K562 (cell line): ENCODE measurements at regions not wholly inside any gene's neighbourhood (a gene's known extent, or its start where the extent isn't known, plus 50 kb on each side); places are given as distances from the start of the nearest gene placed in this dataset.

Source experiments
- BRD4 ChIP-seq: fragments of 200-600 bp; sonication (generic); IDR thresholded peaks from 2 replicates; pipeline ENCODE4 v1.6.1; 2017; ENCODE audit warnings: inconsistent platforms
- CREBBP ChIP-seq: IDR thresholded peaks from one replicate; pipeline ENCODE4 v1.6.1; 2012; ENCODE audit warnings: low read depth, mild to moderate bottlenecking, control low read depth, inconsistent platforms, low read length
- EP400 ChIP-seq: fragments of 450-650 bp; IDR thresholded peaks from 2 replicates; pipeline ENCODE4 v1.6.1; 2017; ENCODE audit warnings: antibody characterized with exemption, mild to moderate bottlenecking, moderate library complexity
- GATAD2B ChIP-seq: fragments of 450-650 bp; IDR thresholded peaks from 2 replicates; pipeline ENCODE4 v1.6.1; 2017; ENCODE audit warnings: mild to moderate bottlenecking, borderline replicate concordance
- HEY1 ChIP-seq: fragments of 250-450 bp; sonication (Bioruptor Pico); IDR thresholded peaks from 2 replicates; pipeline ENCODE4 v1.5.0; 2020; ENCODE audit warnings: mild to moderate bottlenecking, moderate library complexity, borderline replicate concordance
- MTF1 ChIP-seq: fragments of 250-450 bp; sonication (Bioruptor Pico); IDR thresholded peaks from 2 replicates; pipeline ENCODE4 v1.9.0; 2021; ENCODE audit warnings: moderate library complexity, mild to moderate bottlenecking, inconsistent platforms, borderline replicate concordance
- PTRF ChIP-seq: fragments of 450-650 bp; IDR thresholded peaks from 2 replicates; pipeline ENCODE4 v1.6.1; 2016; ENCODE audit warnings: mild to moderate bottlenecking, missing genetic modification characterization, missing compliant biosample characterization
- TCF7 ChIP-seq: sonication (generic); IDR thresholded peaks from 2 replicates; pipeline ENCODE4 v1.6.1; 2016; ENCODE audit warnings: antibody characterized with exemption, borderline replicate concordance
- WHSC1 ChIP-seq: IDR thresholded peaks from one replicate; pipeline ENCODE4 v1.6.1; 2012; ENCODE audit warnings: low read length, control low read depth, inconsistent platforms
- ZNF263 ChIP-seq: sonication (generic); formaldehyde crosslinking; IDR thresholded peaks from 2 replicates; pipeline ENCODE4 v1.8.0; 2022; ENCODE audit warnings: mild to moderate bottlenecking, missing genetic modification reagents, borderline replicate concordance
- ZNF584 ChIP-seq: fragments of 200-800 bp; sonication (Bioruptor generic); IDR thresholded peaks from 2 replicates; pipeline ENCODE4 v1.6.1; 2016; ENCODE audit warnings: low read depth, mild to moderate bottlenecking, missing genetic modification characterization, missing compliant biosample characterization
- TF ChIP-seq, protein P1 (sequence below), 2 experiments: fragments of 450-650 bp; conservative IDR thresholded peaks; 2 replicates each; pipeline ENCODE4 v1.6.1; 2017; ENCODE audit warnings: mild to moderate bottlenecking in 2 of 2, moderate library complexity in 2 of 2
- TF ChIP-seq, protein P2 (sequence below), 2 experiments: fragments of 450-650 bp; IDR thresholded peaks; 2 replicates each; pipeline ENCODE4 v1.6.1; 2018; ENCODE audit warnings: mild to moderate bottlenecking in 2 of 2, low read depth in 1 of 2; ENCODE audit not compliant: partially characterized antibody in 2 of 2

DNA sequence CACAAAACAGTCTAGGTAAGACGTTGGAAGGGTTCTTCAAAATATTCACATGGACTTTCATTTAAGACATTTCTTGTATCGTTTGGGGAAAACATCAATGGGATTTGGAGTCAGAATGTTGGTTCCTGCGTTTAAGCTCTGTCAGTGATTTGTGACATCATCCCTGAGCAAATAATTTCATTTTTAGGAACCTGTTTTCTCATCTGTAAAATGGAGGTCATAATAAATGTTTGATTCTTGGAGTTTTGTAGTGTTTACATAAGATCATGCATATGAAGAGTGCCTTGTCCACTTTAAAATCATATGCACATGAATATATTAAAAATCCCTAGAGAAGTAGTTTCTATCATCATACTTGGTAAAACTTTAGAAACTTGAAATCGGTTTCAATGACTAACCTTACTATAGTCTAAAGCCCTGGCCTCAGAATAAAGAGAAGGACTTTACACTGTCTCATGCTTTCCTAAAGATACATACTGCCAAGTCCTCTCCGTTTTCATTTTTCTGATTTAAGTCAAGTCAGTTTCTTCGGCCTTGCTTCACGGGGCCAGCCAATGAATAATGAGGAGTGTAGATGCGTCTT lies 178.4 kb downstream of the ADSS2 start (continued):
- TF ChIP-seq, protein P1, sequence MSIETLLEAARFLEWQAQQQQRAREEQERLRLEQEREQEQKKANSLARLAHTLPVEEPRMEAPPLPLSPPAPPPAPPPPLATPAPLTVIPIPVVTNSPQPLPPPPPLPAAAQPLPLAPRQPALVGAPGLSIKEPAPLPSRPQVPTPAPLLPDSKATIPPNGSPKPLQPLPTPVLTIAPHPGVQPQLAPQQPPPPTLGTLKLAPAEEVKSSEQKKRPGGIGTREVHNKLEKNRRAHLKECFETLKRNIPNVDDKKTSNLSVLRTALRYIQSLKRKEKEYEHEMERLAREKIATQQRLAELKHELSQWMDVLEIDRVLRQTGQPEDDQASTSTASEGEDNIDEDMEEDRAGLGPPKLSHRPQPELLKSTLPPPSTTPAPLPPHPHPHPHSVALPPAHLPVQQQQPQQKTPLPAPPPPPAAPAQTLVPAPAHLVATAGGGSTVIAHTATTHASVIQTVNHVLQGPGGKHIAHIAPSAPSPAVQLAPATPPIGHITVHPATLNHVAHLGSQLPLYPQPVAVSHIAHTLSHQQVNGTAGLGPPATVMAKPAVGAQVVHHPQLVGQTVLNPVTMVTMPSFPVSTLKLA (conservative IDR thresholded peaks at IDR 0.05), result peak in 1 of 2 experiments; percentile 62; a peak in 1 of 4 replicates
- TF ChIP-seq ZNF263 (no peak), PTRF (tag) (no peak), WHSC1 (no peak), TCF7 (no peak), CREBBP (no peak), HEY1 (CRISPR knock-in tag) (peak; percentile 39; the same call in 1 of the 2 replicates), EP400 (peak; percentile 25; the same call in 1 of the 2 replicates), MTF1 (no peak), GATAD2B (0 out of 2 replicates have a peak, but pooled peaks have one; percentile 34), BRD4 (0 out of 2 replicates have a peak, but pooled peaks have one; percentile 17), ZNF584 (CRISPR knock-in tag) (no peak)
- TF ChIP-seq, protein P2, sequence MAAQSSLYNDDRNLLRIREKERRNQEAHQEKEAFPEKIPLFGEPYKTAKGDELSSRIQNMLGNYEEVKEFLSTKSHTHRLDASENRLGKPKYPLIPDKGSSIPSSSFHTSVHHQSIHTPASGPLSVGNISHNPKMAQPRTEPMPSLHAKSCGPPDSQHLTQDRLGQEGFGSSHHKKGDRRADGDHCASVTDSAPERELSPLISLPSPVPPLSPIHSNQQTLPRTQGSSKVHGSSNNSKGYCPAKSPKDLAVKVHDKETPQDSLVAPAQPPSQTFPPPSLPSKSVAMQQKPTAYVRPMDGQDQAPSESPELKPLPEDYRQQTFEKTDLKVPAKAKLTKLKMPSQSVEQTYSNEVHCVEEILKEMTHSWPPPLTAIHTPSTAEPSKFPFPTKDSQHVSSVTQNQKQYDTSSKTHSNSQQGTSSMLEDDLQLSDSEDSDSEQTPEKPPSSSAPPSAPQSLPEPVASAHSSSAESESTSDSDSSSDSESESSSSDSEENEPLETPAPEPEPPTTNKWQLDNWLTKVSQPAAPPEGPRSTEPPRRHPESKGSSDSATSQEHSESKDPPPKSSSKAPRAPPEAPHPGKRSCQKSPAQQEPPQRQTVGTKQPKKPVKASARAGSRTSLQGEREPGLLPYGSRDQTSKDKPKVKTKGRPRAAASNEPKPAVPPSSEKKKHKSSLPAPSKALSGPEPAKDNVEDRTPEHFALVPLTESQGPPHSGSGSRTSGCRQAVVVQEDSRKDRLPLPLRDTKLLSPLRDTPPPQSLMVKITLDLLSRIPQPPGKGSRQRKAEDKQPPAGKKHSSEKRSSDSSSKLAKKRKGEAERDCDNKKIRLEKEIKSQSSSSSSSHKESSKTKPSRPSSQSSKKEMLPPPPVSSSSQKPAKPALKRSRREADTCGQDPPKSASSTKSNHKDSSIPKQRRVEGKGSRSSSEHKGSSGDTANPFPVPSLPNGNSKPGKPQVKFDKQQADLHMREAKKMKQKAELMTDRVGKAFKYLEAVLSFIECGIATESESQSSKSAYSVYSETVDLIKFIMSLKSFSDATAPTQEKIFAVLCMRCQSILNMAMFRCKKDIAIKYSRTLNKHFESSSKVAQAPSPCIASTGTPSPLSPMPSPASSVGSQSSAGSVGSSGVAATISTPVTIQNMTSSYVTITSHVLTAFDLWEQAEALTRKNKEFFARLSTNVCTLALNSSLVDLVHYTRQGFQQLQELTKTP (IDR thresholded peaks at IDR 0.05; ENCODE audit: low read depth in 1 of 2, partially characterized antibody in 2 of 2), result no peak
